ENCODE measurements at regions not wholly inside any gene's neighbourhood (a gene's known extent, or its start where the extent isn't known, plus 50 kb on each side); places are given as distances from the start of the nearest gene placed in this dataset.

DNA sequence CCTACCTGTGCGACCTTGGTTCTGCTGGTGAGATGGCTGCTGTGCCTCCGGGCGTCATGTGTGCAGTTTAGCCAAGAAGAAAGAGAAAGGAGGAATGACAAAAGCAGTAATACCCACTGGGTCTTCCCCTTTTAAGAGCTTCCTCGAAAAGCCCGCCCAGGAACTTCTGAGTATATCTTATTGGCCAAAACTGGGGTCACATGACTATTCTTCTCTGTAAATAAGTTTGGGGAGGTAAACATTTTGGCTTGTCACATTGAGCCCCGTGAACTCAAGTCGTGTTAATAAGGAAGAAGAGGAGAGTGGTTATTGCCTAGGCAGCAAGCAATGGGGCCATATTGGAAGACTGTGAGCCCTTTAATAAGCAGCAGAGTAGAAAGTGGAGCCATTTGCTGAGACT lies 130.4 kb upstream of the ECI2 start:
- TF ChIP-seq POLR2AphosphoS5 (IDR thresholded peaks at IDR 0.05) (no peak), POLR2A (IDR thresholded peaks at IDR 0.05) (no peak)
- TF ChIP-seq, protein P1, sequence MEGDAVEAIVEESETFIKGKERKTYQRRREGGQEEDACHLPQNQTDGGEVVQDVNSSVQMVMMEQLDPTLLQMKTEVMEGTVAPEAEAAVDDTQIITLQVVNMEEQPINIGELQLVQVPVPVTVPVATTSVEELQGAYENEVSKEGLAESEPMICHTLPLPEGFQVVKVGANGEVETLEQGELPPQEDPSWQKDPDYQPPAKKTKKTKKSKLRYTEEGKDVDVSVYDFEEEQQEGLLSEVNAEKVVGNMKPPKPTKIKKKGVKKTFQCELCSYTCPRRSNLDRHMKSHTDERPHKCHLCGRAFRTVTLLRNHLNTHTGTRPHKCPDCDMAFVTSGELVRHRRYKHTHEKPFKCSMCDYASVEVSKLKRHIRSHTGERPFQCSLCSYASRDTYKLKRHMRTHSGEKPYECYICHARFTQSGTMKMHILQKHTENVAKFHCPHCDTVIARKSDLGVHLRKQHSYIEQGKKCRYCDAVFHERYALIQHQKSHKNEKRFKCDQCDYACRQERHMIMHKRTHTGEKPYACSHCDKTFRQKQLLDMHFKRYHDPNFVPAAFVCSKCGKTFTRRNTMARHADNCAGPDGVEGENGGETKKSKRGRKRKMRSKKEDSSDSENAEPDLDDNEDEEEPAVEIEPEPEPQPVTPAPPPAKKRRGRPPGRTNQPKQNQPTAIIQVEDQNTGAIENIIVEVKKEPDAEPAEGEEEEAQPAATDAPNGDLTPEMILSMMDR (IDR thresholded peaks at IDR 0.05): no peak

Measured in stomach (tissue), 4 donors.